PC-9 (cell line): ENCODE measurements at regions not wholly inside any gene's neighbourhood (a gene's known extent, or its start where the extent isn't known, plus 50 kb on each side); places are given as distances from the start of the nearest gene placed in this dataset.

Experiments used
- EZH2 ChIP-seq: fragments of 200-600 bp; sonication (generic); IDR thresholded peaks from 2 replicates; pipeline ENCODE4 v1.8.0; 2017; ENCODE audit warnings: antibody characterized with exemption, low read depth
- TF ChIP-seq, protein P1 (sequence below): fragments of 200-600 bp; sonication (generic); conservative IDR thresholded peaks from 2 replicates; pipeline ENCODE4 v1.6.1; 2017; ENCODE audit warnings: mixed run types, antibody characterized with exemption, mild to moderate bottlenecking, moderate library complexity

DNA sequence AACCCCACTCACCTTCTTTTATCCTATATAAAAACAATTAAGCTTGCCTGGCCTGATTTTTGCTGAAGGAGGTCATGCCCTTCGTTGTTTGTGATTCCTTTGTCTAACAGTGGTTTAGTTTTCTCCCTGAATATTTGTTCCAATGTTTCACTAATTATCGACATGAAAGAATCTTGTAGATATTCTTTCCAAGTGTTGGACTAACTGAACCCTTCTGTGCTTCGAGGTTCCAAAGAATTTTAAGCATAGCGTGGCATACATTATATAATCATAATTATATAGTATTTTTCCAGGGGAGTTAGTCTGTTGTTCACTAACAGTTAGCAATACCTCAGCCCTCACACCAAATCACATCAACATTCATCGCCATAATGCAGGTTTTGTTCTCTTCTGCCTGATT lies 418.9 kb upstream of the ADGRL2 start:
- TF ChIP-seq, protein P1, sequence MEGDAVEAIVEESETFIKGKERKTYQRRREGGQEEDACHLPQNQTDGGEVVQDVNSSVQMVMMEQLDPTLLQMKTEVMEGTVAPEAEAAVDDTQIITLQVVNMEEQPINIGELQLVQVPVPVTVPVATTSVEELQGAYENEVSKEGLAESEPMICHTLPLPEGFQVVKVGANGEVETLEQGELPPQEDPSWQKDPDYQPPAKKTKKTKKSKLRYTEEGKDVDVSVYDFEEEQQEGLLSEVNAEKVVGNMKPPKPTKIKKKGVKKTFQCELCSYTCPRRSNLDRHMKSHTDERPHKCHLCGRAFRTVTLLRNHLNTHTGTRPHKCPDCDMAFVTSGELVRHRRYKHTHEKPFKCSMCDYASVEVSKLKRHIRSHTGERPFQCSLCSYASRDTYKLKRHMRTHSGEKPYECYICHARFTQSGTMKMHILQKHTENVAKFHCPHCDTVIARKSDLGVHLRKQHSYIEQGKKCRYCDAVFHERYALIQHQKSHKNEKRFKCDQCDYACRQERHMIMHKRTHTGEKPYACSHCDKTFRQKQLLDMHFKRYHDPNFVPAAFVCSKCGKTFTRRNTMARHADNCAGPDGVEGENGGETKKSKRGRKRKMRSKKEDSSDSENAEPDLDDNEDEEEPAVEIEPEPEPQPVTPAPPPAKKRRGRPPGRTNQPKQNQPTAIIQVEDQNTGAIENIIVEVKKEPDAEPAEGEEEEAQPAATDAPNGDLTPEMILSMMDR: no peak
- no peak for TF ChIP-seq EZH2
